IMR-90 (cell line): ENCODE measurements at regions not wholly inside any gene's neighbourhood (a gene's known extent, or its start where the extent isn't known, plus 50 kb on each side); places are given as distances from the start of the nearest gene placed in this dataset.

Experiments
- ATAC-seq: fragments of 200-7000 bp; cut with Tn5 transposase; 2 replicates; pipeline ENCODE4 v1.9.1; 2020; ENCODE audit warnings: low read depth, mild to moderate bottlenecking, moderate library complexity
- BruUV-seq: library from RNA; stranded (reverse); fragments of 400-500 nt; replicated peaks from 2 replicates; lab custom pipeline; 2021; lab: Mats Ljungman, UMichigan
- CTCF ChIA-PET: fragments of 300-600 bp; formaldehyde crosslinking; extraction: SDS; loops from one replicate; lab custom pipeline; 2021; ENCODE audit warnings: antibody characterized with exemption; lab: Yijun Ruan, JAX
- POLR2A ChIA-PET: fragments of 300-600 bp; sonication (Branson Sonifier 250); formaldehyde crosslinking; loops from one replicate; lab custom pipeline; 2022; ENCODE audit warnings: antibody characterized with exemption; ENCODE audit not compliant: unreplicated experiment; lab: Charles Lee
- DNase-seq: peaks from one replicate; pipeline ENCODE4 v3.0.0; 2013
- H2AFZ ChIP-seq: replicated peaks from 2 replicates; pipeline ENCODE3; 2013; ENCODE audit warnings: low read length, mild to moderate bottlenecking; ENCODE audit not compliant: poor library complexity
- H2AK5ac ChIP-seq: 2 replicates; pipeline ENCODE4 v1.6.1; 2013; ENCODE audit warnings: low read depth, low read length, inconsistent platforms
- H2AK9ac ChIP-seq: replicated peaks from 2 replicates; pipeline ENCODE3; 2013; ENCODE audit warnings: mild to moderate bottlenecking, low read depth, low read length, moderate library complexity; ENCODE audit not compliant: poor library complexity
- H2BK120ac ChIP-seq: 2 replicates; pipeline ENCODE4 v1.6.1; 2013; ENCODE audit warnings: low read depth, low read length, inconsistent platforms
- H2BK15ac ChIP-seq: 3 replicates; pipeline ENCODE4 v1.6.1; 2013; ENCODE audit warnings: low read depth, low read length, inconsistent platforms
- H2BK20ac ChIP-seq: 2 replicates; pipeline ENCODE4 v1.6.1; 2013; ENCODE audit warnings: low read depth, mild to moderate bottlenecking, inconsistent platforms, low read length, moderate library complexity
- H2BK5ac ChIP-seq: 2 replicates; pipeline ENCODE4 v1.6.1; 2013; ENCODE audit warnings: mild to moderate bottlenecking, low read depth, low read length, inconsistent platforms; ENCODE audit not compliant: poor library complexity, severe bottlenecking
- H3K14ac ChIP-seq: replicated peaks from 2 replicates; pipeline ENCODE4 v1.6.1; 2013; ENCODE audit warnings: low read depth, low read length, inconsistent platforms
- H3K18ac ChIP-seq: 2 replicates; pipeline ENCODE4 v1.6.1; 2013; ENCODE audit warnings: low read depth, low read length, control low read depth
- H3K23ac ChIP-seq: 2 replicates; pipeline ENCODE4 v1.6.1; 2013; ENCODE audit warnings: low read depth, low read length, inconsistent platforms
- H3K27ac ChIP-seq: 2 replicates; pipeline ENCODE4 v1.5.1; 2013; ENCODE audit warnings: mild to moderate bottlenecking, control low read depth, low read length; ENCODE audit not compliant: insufficient read depth
- H3K27me3 ChIP-seq: 2 replicates; pipeline ENCODE4 v1.6.1; 2013; ENCODE audit warnings: low read length; ENCODE audit not compliant: control insufficient read depth, insufficient read depth
- H3K36me3 ChIP-seq: 2 replicates; pipeline ENCODE4 v1.6.1; 2013; ENCODE audit warnings: low read length, mixed read lengths; ENCODE audit not compliant: control insufficient read depth, insufficient read depth
- H3K4ac ChIP-seq: 2 replicates; pipeline ENCODE4 v1.6.1; 2013; ENCODE audit warnings: low read depth, low read length, inconsistent platforms
- H3K4me1 ChIP-seq: 2 replicates; pipeline ENCODE4 v1.6.1; 2013; ENCODE audit warnings: low read length, mixed read lengths; ENCODE audit not compliant: control insufficient read depth, insufficient read depth
- H3K4me2 ChIP-seq: 2 replicates; pipeline ENCODE4 v1.6.1; 2013; ENCODE audit warnings: low read depth, mild to moderate bottlenecking, control low read depth, low read length, moderate library complexity
- H3K4me3 ChIP-seq: 2 replicates; pipeline ENCODE4 v1.5.1; 2013; ENCODE audit warnings: low read depth, mild to moderate bottlenecking, control low read depth, low read length, moderate library complexity; ENCODE audit not compliant: insufficient read depth
- H3K56ac ChIP-seq: 2 replicates; pipeline ENCODE4 v1.6.1; 2013; ENCODE audit warnings: low read length, inconsistent platforms; ENCODE audit not compliant: insufficient read depth; ENCODE audit errors: extremely low read depth
- H3K79me1 ChIP-seq, 2 experiments: 2 replicates each; pipeline ENCODE4 v1.6.1; 2013; ENCODE audit warnings: low read length in 2 of 2, inconsistent platforms in 1 of 2, low read depth in 1 of 2
- H3K9ac ChIP-seq: 2 replicates; pipeline ENCODE4 v1.6.1; 2013; ENCODE audit warnings: low read depth, low read length, control low read depth
- H3K9me1 ChIP-seq: 2 replicates; pipeline ENCODE4 v1.6.1; 2013; ENCODE audit warnings: low read length, inconsistent platforms; ENCODE audit not compliant: insufficient read depth
- H3K9me3 ChIP-seq: 2 replicates; pipeline ENCODE4 v1.6.1; 2013; ENCODE audit warnings: low read length; ENCODE audit not compliant: control insufficient read depth, insufficient read depth
- H4K20me1 ChIP-seq: 2 replicates; pipeline ENCODE4 v1.6.1; 2013; ENCODE audit warnings: low read length, inconsistent platforms; ENCODE audit not compliant: insufficient read depth
- H4K5ac ChIP-seq: 2 replicates; pipeline ENCODE4 v1.6.1; 2013; ENCODE audit warnings: mild to moderate bottlenecking, low read depth, low read length, control low read depth
- H4K8ac ChIP-seq, 2 experiments: 2 replicates each; pipeline ENCODE4 v1.6.1; 2013; ENCODE audit warnings: low read depth in 2 of 2, low read length in 2 of 2, control low read depth in 1 of 2, inconsistent platforms in 1 of 2
- H4K91ac ChIP-seq: 2 replicates; pipeline ENCODE4 v1.6.1; 2013; ENCODE audit warnings: low read depth, low read length, inconsistent platforms; ENCODE audit not compliant: insufficient read depth
- BHLHE40 ChIP-seq: fragments of 150-350 bp; IDR thresholded peaks from 2 replicates; pipeline ENCODE4 v1.6.1; 2016; ENCODE audit warnings: mild to moderate bottlenecking, low read depth, low read length
- CEBPB ChIP-seq: IDR thresholded peaks from 2 replicates; pipeline ENCODE4 v1.6.1; 2012; ENCODE audit warnings: low read depth, low read length, improper control_type of control experiment
- CHD1 ChIP-seq: IDR thresholded peaks from 2 replicates; pipeline ENCODE4 v1.6.1; 2012; ENCODE audit warnings: low read depth, low read length, improper control_type of control experiment
- FOS ChIP-seq: fragments of 150-350 bp; IDR thresholded peaks from 2 replicates; pipeline ENCODE4 v1.6.1; 2016; ENCODE audit warnings: low read depth, low read length
- MAFK ChIP-seq: IDR thresholded peaks from 2 replicates; pipeline ENCODE4 v1.6.1; 2012; ENCODE audit warnings: low read depth, low read length, improper control_type of control experiment
- MAZ ChIP-seq: IDR thresholded peaks from 2 replicates; pipeline ENCODE4 v1.6.1; 2012; ENCODE audit warnings: low read depth, mild to moderate bottlenecking, low read length, improper control_type of control experiment, moderate library complexity, borderline replicate concordance
- MXI1 ChIP-seq: IDR thresholded peaks from 2 replicates; pipeline ENCODE4 v1.6.1; 2012; ENCODE audit warnings: low read depth, mild to moderate bottlenecking, low read length, moderate library complexity, borderline replicate concordance
- NFE2L2 ChIP-seq: fragments of 150-350 bp; IDR thresholded peaks from 2 replicates; pipeline ENCODE4 v1.6.1; 2016; ENCODE audit warnings: low read depth, mild to moderate bottlenecking, low read length
- POLR2A ChIP-seq: IDR thresholded peaks from 2 replicates; pipeline ENCODE4 v1.6.1; 2012; ENCODE audit warnings: mild to moderate bottlenecking, low read depth, low read length
- RAD21 ChIP-seq: IDR thresholded peaks from 2 replicates; pipeline ENCODE4 v1.6.1; 2012; ENCODE audit warnings: low read length, improper control_type of control experiment
- RCOR1 ChIP-seq: IDR thresholded peaks from 2 replicates; pipeline ENCODE4 v1.6.1; 2012; ENCODE audit warnings: mild to moderate bottlenecking, low read length, improper control_type of control experiment; ENCODE audit not compliant: insufficient replicate concordance
- RFX5 ChIP-seq: IDR thresholded peaks from 2 replicates; pipeline ENCODE4 v1.8.0; 2012; ENCODE audit warnings: low read depth, mild to moderate bottlenecking, low read length, moderate library complexity
- SMC3 ChIP-seq: fragments of 150-350 bp; IDR thresholded peaks from 2 replicates; pipeline ENCODE4 v1.6.1; 2016; ENCODE audit warnings: low read depth, mild to moderate bottlenecking, antibody characterized with exemption, low read length, moderate library complexity
- WGBS, 2 experiments: methylation state at CpG; one replicate each; pipeline versions ENCODE4 v1.1.5 to v1.1.7; 2013; ENCODE audit warnings: missing lambda C conversion rate in 2 of 2; ENCODE audit not compliant: insufficient read length in 1 of 2; ENCODE audit errors: extremely low coverage in 2 of 2; 5-methylcytosine and 5-hydroxymethylcytosine counted together
- dilution Hi-C: fragments of 300-500 bp; cut with HindIII; formaldehyde crosslinking; loops from one replicate; pipeline ENCODE4 v1.14.3; 2018; ENCODE audit warnings: low sequenced_read_pairs; ENCODE audit not compliant: unreplicated experiment
- in situ Hi-C: fragments of 300-500 bp; cut with MboI; formaldehyde crosslinking; loops from 3 replicates; pipeline ENCODE4 v1.14.3; 2019; ENCODE audit warnings: low sequenced_read_pairs, inconsistent platforms, mixed read lengths
- intact Hi-C: fragments of 100-400 bp; cut with micrococcal nuclease; formaldehyde crosslinking; loops from 2 replicates; pipeline ENCODE4 v1.10.0; 2022
- TF ChIP-seq, protein P1 (sequence below): fragments of 150-350 bp; IDR thresholded peaks from 2 replicates; pipeline ENCODE4 v1.6.1; 2017; ENCODE audit warnings: mild to moderate bottlenecking, antibody characterized with exemption, low read length, low read depth
- TF ChIP-seq, protein P2 (sequence below): fragments of 150-350 bp; IDR thresholded peaks from 2 replicates; pipeline ENCODE4 v1.6.1; 2016; ENCODE audit warnings: low read depth, mild to moderate bottlenecking, low read length, moderate library complexity, borderline replicate concordance
- TF ChIP-seq, protein P3 (sequence below): conservative IDR thresholded peaks from 2 replicates; pipeline ENCODE4 v1.5.1; 2012; ENCODE audit warnings: mild to moderate bottlenecking, low read depth, low read length, improper control_type of control experiment

DNA sequence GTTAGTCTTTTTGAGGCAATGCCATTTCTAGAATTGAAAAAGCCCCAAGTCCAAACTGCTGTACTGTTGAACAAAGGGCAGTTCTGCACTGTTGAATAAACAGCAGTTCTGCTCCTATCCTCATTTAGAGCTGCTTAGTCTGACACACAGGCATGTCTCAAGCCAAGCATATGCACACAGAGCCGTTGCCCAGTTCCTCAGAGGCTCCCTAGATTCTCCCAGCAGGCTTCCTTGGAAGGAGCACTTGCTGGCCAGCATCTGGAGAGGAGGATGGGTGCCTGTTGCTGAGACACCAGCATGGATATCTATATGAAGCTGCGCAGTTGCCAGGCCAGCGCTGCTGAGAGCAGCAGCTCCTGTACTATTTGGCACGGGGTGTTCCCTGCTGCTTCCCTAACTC, 138.3 kb upstream of the USP38 start:
- POLR2A ChIA-PET, result no interaction called here
- no peak overlapping the region for H2BK20ac ChIP-seq
- dilution Hi-C loops (no loop called here), in situ Hi-C loops (no loop called here), intact Hi-C loops (no loop called here)
- BruUV-seq, result no TSS peak
- CTCF ChIA-PET, result no interaction called here
- H4K20me1 ChIP-seq, result no peaks in the 10 kb centered on the region
- H3K4me2 ChIP-seq, result no peak overlapping the region
- H2AK9ac ChIP-seq, result no peak overlapping the region
- no peaks in the 10 kb centered on the region for H3K36me3 ChIP-seq
- H3K14ac ChIP-seq, result no peak overlapping the region
- H4K91ac ChIP-seq, result no peak overlapping the region
- H2BK15ac ChIP-seq, result no peak overlapping the region
- TF ChIP-seq MAZ (no peak), FOS (no peak), POLR2A (no peak), BHLHE40 (no peak), RFX5 (no peak), CEBPB (no peak), RAD21 (no peak), RCOR1 (no peak), CHD1 (no peak), MXI1 (no peak), NFE2L2 (no peak), SMC3 (no peak), MAFK (no peak)
- TF ChIP-seq, protein P1, sequence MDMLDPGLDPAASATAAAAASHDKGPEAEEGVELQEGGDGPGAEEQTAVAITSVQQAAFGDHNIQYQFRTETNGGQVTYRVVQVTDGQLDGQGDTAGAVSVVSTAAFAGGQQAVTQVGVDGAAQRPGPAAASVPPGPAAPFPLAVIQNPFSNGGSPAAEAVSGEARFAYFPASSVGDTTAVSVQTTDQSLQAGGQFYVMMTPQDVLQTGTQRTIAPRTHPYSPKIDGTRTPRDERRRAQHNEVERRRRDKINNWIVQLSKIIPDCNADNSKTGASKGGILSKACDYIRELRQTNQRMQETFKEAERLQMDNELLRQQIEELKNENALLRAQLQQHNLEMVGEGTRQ, result no peak
- TF ChIP-seq, protein P2, sequence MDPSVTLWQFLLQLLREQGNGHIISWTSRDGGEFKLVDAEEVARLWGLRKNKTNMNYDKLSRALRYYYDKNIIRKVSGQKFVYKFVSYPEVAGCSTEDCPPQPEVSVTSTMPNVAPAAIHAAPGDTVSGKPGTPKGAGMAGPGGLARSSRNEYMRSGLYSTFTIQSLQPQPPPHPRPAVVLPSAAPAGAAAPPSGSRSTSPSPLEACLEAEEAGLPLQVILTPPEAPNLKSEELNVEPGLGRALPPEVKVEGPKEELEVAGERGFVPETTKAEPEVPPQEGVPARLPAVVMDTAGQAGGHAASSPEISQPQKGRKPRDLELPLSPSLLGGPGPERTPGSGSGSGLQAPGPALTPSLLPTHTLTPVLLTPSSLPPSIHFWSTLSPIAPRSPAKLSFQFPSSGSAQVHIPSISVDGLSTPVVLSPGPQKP, result no peak
- TF ChIP-seq, protein P3, sequence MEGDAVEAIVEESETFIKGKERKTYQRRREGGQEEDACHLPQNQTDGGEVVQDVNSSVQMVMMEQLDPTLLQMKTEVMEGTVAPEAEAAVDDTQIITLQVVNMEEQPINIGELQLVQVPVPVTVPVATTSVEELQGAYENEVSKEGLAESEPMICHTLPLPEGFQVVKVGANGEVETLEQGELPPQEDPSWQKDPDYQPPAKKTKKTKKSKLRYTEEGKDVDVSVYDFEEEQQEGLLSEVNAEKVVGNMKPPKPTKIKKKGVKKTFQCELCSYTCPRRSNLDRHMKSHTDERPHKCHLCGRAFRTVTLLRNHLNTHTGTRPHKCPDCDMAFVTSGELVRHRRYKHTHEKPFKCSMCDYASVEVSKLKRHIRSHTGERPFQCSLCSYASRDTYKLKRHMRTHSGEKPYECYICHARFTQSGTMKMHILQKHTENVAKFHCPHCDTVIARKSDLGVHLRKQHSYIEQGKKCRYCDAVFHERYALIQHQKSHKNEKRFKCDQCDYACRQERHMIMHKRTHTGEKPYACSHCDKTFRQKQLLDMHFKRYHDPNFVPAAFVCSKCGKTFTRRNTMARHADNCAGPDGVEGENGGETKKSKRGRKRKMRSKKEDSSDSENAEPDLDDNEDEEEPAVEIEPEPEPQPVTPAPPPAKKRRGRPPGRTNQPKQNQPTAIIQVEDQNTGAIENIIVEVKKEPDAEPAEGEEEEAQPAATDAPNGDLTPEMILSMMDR, result no peak
- no peak overlapping the region for H3K4ac ChIP-seq
- H3K4me1 ChIP-seq, result no peaks in the 10 kb centered on the region
- no peak overlapping the region for H3K4me3 ChIP-seq
- no peak overlapping the region for H2BK5ac ChIP-seq
- no peaks in the 10 kb centered on the region for H3K9me3 ChIP-seq
- WGBS, 2 experiments, result 100% methylated on average over 1 of the region's 4 CpGs; no CpG with 5 or more reads in 1 of the 2 experiments
- H3K18ac ChIP-seq, result no peak overlapping the region
- H2BK120ac ChIP-seq, result no peak overlapping the region
- no peak overlapping the region for H3K23ac ChIP-seq
- DNase-seq (no peak), ATAC-seq (no peak)
- H2AFZ ChIP-seq, result no peak overlapping the region
- H3K56ac ChIP-seq, result no peak overlapping the region
- H3K9me1 ChIP-seq, result no peaks in the 10 kb centered on the region
- no peaks in the 10 kb centered on the region for H3K27me3 ChIP-seq
- H3K79me1 ChIP-seq, result no peaks in the 10 kb centered on the region
- no peak overlapping the region for H2AK5ac ChIP-seq
- no peak overlapping the region for H4K5ac ChIP-seq
- H4K8ac ChIP-seq, result no peak overlapping the region
- H3K27ac ChIP-seq, result no peak overlapping the region
- no peak overlapping the region for H3K9ac ChIP-seq
